Erythroblast (primary cell): ENCODE measurements at regions not wholly inside any gene's neighbourhood (a gene's known extent, or its start where the extent isn't known, plus 50 kb on each side); places are given as distances from the start of the nearest gene placed in this dataset.

Experiments used
- GATA1 ChIP-seq: IDR thresholded peaks from 2 replicates; pipeline ENCODE4 v1.6.1; 2011; ENCODE audit warnings: low read depth, mild to moderate bottlenecking, control low read depth, low read length, moderate library complexity
- POLR2A ChIP-seq: IDR thresholded peaks from 2 replicates; pipeline ENCODE4 v1.6.1; 2011; ENCODE audit warnings: mild to moderate bottlenecking, low read length

DNA sequence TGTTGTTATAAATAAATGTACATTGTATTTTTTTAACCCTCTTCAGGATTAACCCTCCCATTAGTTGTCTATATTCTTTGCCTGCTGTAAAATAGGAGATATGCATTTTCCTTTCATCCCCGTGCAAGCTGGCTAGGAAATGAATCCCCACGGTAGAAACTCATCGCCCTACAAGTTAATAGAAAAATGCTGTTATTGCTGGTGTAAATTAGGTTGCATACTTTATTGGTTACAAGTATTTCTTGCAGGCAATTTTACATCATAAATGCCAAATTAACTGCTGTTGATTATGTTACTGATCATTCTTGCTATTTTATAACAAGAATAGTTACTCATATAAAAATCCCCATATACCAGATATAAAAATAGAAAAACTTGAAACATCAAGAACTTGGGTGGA lies 454.2 kb upstream of the KLF6 start:
- TF ChIP-seq POLR2A (no peak), GATA1 (no peak)
